Peyer's patch (tissue), 4 donors: ENCODE measurements at regions not wholly inside any gene's neighbourhood (a gene's known extent, or its start where the extent isn't known, plus 50 kb on each side); places are given as distances from the start of the nearest gene placed in this dataset.
"Not testable (repeated sequence)": the region's sequence is repeated elsewhere in the genome, so short reads cannot be mapped to it uniquely, and the experiment has no call there.

Source experiments
- DNase-seq, 3 donors: peaks; one replicate each; pipeline ENCODE4 v3.0.0-alpha.2; 2017 to 2019
- H3K27ac ChIP-seq, 4 donors: fragments of 200-600 bp; sonication (generic); one replicate each; pipeline ENCODE4 v1.5.1; 2016 to 2019
- H3K27me3 ChIP-seq, 2 donors: fragments of 200-600 bp; sonication (generic); one replicate each; pipeline ENCODE4 v1.5.1; 2019
- H3K36me3 ChIP-seq, 3 donors: fragments of 200-600 bp; sonication (generic); one replicate each; pipeline ENCODE4 v1.5.1; 2016 to 2019
- H3K4me1 ChIP-seq, 4 donors: fragments of 200-600 bp; sonication (generic); one replicate each; pipeline ENCODE4 v1.5.1; 2016 to 2019
- H3K4me3 ChIP-seq, 4 donors: fragments of 200-600 bp; sonication (generic); 1 replicate in 3 of 4; 2 replicates in 1 of 4; pipeline ENCODE4 v1.5.1; 2016 to 2019; ENCODE audit warnings: mild to moderate bottlenecking in 1 of 4
- H3K9me3 ChIP-seq, 4 donors: fragments of 200-600 bp; sonication (generic); one replicate each; pipeline ENCODE4 v1.5.1; 2016 to 2019; ENCODE audit warnings: mild to moderate bottlenecking in 1 of 4
- CTCF ChIP-seq, 6 experiments: fragments of 450-650 bp in 4 of 6; fragments of 200-600 bp in 2 of 6; sonication (generic) in 1 of 6; IDR thresholded peaks; one replicate each; pipeline ENCODE4 v1.5.1; 2017 to 2019; ENCODE audit warnings: antibody characterized with exemption in 6 of 6, mild to moderate bottlenecking in 3 of 6, moderate library complexity in 1 of 6
- POLR2A ChIP-seq, 2 donors: fragments of 450-650 bp; IDR thresholded peaks; one replicate each; pipeline ENCODE4 v1.5.1; 2017; ENCODE audit warnings: antibody characterized with exemption in 2 of 2, mild to moderate bottlenecking in 2 of 2, moderate library complexity in 2 of 2
- small RNA-seq, 2 donors: library from RNA; depleted of rRNA; stranded (forward); fragments of <200 nt; gene quantifications; one replicate each; pipeline ENCODE3, GENCODE V24; 2016

DNA sequence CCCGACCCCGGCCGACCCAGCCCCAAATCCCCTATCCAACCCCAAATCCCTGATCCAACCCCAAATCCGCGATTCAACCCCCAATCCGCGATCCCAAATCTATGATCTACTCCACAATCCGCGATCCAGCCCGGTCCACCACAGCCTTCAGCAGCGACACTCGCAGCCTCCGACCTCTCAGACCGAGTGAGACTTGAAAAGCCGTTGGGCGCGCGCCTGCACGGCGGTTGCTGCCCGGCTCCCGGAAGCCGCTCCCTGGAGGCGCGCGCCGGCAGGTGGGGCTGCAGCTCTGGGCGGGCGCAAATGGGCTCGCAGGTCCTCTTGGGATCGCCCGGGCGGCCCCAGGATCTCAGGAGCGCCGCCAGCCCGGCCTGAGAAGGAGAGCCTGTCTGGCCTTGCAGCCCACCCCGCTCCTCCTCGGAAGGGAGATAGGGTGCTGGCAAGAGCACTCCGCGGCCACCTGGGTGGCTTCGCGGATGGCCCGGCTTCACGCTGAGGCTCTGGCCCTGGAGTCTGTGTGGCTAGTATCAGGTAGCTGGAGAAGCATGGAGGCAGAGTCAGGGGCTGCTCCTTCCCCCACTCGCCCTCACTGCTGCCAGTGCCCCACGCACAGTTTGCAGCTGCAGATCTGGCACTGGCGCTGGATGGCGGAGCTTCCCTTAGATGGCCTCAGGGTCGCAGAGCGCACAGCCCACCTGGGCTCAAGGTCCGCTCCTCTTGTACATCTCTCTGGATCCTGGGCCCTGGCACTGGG lies 533.4 kb upstream of the DEFB115 start:
- TF ChIP-seq POLR2A (IDR thresholded peaks at IDR 0.05), result peak in 1 of 2 donors; percentile 35
- peak in 4 of 6 experiments; percentile 9 to 52 (median 34) for TF ChIP-seq CTCF (IDR thresholded peaks at IDR 0.05)
- not testable (repeated sequence) for H3K4me1 ChIP-seq, H3K36me3 ChIP-seq, H3K9me3 ChIP-seq, H3K27me3 ChIP-seq
- Histone ChIP-seq H3K27ac (peak overlapping the region in 1 of 4 donors; percentile 62), H3K4me3 (peak overlapping the region in 3 of 4 donors; percentile 20 to 57 (median 29))
- peak in 2 of 3 donors; percentile 54 to 91 for DNase-seq

GRCh38 chr20:30724688-30725074 lies 532.8 kb upstream of the DEFB115 start:
- peak overlapping the region in 2 of 4 donors; percentile 29 to 57 for H3K4me3 ChIP-seq
- not testable (repeated sequence) for H3K27me3 ChIP-seq, H3K4me1 ChIP-seq, DNase-seq, H3K27ac ChIP-seq, H3K36me3 ChIP-seq, H3K9me3 ChIP-seq

DNA sequence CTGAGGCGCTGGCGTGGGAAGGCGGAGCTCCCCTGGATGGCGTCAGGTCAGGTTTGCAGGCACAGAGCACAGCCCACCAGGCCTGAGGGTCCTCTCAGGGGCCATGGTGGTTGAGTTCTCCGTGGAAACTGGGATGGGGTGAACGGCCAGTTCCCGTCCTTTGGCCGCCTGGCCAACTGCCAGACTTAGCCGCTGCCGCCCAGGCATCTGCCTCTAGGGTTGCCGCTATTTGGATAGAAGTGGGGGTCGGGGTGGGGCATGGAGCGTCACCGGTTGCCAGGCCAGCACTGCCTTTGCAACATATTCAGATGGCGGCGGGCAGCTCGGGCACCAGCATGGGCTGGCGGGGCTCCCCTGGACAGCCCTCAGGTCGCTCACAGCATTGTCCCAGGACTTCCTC lies 532.3 kb upstream of the DEFB115 start:
- not testable (repeated sequence) for H3K27ac ChIP-seq, H3K9me3 ChIP-seq, H3K36me3 ChIP-seq, H3K4me1 ChIP-seq, H3K27me3 ChIP-seq, DNase-seq
- peak overlapping the region in 1 of 4 donors; percentile 57 for H3K4me3 ChIP-seq

- H3K36me3 ChIP-seq, H3K4me1 ChIP-seq, H3K27ac ChIP-seq, H3K27me3 ChIP-seq, H3K4me3 ChIP-seq, H3K9me3 ChIP-seq: not testable (repeated sequence)
- DNase-seq, result peak in 1 of 3 donors; percentile 42
Observed at GRCh38 chr20:30728271-30728885, 529.1 kb upstream of the DEFB115 start.

Small RNA genes lying in the stretch of these regions (small RNA-seq; reads per million reads assigned to genes)
- gene RF00002, result 0 to 0.12 reads per million in 2 donors
- 0 reads per million in 2 donors for gene RF00026
